ENCODE measurements at regions not wholly inside any gene's neighbourhood (a gene's known extent, or its start where the extent isn't known, plus 50 kb on each side); places are given as distances from the start of the nearest gene placed in this dataset.

DNA sequence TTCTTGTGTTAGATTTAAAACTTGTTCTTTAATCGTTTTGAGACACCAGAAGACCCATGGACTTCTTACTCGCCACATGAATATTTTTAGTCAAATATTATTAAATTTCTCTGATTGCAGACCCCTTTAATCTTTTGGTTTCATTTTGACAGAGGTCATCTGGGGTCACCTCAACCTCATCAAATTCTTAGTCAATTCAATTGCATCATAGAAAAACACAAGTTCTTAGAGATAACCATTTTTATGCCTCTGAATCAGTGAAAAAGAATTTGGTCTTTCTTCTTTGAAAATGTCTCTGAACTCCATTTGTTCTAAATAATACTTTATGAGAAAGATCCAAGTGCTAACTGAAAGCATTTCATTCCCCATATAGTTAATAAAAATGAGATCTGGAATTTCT, 55.2 kb upstream of the CBLN4 start:
- DNase-seq (ENCODE audit: low spot score) = no peak

DNA sequence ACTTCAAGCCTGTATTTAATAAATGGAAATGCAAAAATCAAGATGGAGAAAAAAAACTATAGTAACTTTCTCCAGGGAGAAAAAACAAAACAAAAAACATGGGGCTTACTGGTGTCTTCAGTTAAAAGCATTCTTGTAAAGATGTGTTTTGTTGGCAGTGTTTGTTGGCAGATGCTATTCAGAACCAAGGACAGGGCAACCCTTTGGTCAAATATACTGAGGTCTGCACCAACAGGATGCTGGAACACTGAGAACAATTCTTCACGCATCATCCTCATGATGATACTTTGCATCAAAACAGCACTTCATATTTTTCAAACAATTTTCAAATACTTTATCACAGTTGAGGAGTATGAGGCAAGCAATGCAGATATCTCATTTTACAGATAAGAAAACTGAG, 63.7 kb upstream of the CBLN4 start:
- DNase-seq (ENCODE audit: low spot score) = no peak

DNA sequence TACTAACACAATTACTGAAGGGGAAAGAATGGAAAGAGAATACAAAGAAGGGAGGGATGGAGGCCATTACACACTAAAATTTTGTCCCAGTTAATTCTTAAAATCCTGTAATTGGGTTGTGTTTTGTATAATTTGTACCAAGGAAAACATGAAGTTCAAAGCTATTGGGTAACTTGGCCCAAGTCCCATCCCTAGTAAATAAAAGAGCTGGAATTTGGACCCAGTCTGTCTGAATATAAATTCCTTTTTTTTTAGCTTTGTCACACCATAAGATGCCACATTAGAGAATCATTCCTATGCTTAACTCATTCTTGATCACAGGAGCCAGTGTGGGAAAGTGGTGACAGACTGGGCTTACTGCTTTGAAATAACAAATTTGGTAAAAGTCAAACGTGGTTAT, 66.8 kb upstream of the CBLN4 start:
- DNase-seq (ENCODE audit: low spot score) = no peak

DNA sequence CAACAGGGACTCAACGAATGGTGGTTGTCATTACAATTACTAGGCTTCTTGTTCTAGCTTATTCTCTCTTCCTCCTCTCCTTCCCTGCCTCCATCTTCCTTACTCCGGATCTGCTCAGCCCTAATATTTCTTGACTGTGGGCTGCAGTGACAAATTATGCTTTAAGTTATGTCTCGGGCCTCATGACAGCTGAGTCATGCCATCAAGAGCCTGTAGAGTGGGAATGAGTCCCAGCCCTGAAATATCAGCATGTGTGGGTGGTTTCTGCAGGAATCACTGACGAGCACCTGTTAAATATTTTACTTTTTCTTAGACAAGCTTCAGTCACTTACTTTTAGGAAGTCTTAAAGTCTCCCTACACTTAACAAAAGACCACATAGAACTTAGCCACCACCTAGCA, 83.1 kb upstream of the CBLN4 start:
- DNase-seq (ENCODE audit: low spot score) = no peak

DNA sequence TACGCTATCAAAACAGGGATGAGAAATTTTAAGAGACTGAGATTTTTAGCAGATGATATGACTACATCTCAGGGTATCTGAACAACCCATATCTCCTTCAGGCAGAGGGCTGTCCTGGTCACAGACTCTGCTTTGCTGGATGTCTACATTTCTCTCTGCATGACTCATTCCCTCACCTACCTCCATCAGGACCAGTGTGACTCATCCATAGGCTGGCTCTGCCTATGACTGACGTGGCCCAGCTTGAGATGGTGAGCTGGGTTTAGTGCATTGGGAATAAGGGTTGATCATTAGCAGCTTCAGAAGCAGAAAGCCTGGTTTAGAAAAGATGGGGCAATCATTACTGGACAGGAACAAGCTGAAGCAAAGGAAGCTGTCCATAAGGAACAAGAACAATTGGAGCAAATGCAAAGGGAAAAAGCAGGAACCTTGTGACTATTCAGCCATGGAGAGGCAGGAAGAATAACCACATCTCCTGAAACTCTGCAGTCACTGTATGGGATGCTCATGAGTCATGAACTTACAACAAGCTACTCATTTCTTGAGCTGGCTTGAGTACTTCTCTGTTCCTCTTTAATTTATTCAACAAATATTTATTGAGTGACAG, 86.4 kb upstream of the CBLN4 start:
- DNase-seq (ENCODE audit: low spot score) = no peak

GRCh38 chr20:56094228-56094627, 88.9 kb upstream of the CBLN4 start:
- DNase-seq (ENCODE audit: low spot score) = no peak

DNA sequence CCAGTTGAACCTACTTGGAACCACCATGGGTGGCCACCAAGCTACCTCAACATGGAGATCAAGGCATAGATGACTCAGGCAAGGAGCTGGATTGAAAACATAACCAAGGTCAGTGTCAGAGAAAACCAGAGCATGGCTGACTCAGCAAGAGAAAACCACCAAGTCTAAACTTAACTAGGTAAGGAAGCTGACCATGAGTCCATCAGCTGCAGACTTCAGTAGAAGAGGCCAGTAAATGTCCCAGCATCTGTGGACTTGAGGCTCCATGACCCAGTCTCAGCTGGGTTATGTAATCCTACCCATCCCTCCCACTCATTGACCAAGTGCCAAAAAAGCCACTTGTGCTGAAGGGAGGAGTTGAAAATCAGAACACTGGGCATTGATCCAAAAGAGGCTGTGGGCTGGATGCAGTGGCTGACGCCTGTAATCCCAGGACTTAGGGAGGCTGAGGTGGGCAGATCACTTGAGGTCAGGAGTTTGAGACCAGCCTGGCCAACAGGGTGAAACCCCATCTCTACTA, 93.7 kb upstream of the CBLN4 start:
- DNase-seq (ENCODE audit: low spot score) = no peak

DNA sequence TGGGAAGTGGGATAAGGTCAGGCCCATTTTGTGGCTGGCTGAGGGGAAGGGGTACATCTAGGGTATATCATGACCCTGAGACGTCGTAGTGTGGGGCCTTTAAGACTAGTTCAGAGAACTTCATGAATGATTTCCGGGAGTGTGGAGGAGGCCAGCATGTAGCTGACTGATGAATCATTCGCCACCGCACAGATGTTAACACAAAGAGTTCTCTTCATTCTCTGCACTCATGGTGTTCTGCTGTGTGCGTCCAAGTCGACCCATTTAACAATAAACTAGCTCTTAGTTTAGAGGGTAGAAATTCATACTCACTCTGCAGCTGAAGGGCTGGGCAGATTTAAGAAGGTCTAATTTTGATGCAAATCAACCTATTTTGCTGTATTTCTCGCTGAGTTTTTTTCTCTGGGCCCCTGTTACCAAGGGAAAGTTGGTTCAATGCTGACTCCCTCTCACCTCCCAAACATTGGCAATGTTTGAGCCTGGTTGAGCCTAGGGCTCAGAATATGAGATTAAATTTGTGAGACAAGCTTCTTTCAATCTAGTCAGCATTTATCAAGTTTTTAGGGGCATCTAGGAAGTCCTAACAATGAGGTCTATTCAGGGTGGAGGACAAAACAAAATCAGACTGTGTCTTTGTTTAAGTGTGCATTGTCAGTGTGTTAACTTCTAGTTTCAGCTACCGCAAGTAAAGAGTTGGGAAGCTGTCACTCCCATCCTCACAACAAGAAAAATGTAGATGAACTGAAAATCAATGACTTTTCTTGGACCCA, 106.8 kb upstream of the CBLN4 start:
- DNase-seq (ENCODE audit: low spot score) = peak; percentile 81

- DNase-seq (ENCODE audit: low spot score) = no peak
Observed at GRCh38 chr20:56117350-56117749, 112.0 kb upstream of the CBLN4 start.

GRCh38 chr20:56121850-56122249, 116.5 kb upstream of the CBLN4 start:
- DNase-seq (ENCODE audit: low spot score) = no peak

DNA sequence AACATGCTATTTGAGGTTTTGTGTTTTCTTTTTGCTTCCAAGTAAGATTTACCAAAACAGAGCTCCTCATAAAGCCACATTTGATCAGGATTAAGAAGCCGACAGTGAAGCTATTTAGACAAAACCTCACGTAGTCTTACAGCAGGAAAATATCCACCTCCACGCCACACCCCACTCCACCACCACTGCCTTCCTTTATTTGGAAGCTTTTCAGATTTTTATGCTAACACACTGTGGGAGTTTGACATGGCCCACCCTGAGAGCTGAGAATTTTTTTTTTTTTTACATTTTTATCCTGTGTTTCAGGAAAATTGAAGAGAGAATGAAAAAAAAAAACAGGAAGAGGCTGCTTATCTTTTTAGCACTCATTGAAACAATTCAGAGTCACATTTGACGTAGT, 104.8 kb upstream of the MC3R start:
- no peak for DNase-seq (ENCODE audit: low spot score)

DNA sequence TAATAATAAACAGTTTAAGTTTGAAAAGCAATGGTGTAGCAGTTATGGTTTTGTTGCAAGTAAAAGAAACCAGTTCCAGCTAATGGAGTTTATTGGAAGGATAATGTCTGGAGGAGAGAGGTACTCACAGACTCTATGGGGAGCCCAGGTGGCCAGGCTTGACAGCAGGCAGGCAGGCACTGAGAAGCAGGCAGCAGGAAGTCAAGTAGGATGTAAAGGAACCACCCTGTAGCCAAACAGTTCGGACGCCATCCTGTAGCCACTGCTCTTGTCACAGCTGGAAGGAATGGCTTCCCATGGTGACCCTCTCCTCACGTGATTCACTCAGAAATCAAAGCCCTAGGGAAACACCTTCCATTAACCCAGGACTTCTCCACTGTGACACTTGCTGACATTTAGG, 96.7 kb upstream of the MC3R start:
- no peak for DNase-seq (ENCODE audit: low spot score)

DNA sequence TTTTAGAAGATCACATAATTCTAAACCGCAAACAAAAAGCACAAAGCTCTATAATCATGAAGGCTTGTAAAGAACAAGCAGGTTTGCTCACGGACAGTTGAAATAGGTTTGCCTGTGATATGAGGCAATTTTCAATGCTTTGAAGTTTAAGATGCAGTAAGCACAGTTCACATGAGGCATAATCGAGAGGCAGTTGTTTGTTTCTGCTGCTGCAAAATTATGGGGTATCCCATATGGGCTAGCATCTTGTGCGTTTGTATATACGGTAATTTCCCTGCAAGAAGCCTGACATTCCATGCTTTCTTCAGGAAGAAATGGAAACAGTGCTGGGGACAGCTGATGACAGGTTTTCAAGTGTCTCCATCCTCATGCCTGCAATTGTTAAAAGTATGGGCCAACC, 94.6 kb upstream of the MC3R start:
- no peak for DNase-seq (ENCODE audit: low spot score)

DNA sequence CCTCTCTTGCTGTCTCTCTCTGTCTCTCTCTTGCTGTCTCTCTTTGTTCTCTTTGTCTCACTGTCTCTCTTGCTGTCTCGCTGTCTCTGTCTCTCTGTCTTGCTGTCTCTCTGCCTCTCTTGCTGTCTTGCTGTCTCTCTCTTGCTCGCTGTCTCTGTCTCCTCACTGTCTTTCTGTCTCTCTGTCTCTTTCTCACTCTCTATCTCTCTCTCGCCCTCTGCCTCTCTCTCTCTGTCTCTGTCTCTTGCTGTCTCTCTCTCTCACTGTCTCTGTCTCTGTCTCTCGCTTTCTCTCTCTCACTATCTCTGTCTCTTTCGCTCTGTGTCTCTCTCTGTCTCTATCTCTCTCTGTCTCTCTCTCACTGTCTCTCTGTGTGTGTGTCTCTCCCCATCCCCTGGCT, 92.9 kb upstream of the MC3R start:
- DNase-seq (ENCODE audit: low spot score) = no peak

DNA sequence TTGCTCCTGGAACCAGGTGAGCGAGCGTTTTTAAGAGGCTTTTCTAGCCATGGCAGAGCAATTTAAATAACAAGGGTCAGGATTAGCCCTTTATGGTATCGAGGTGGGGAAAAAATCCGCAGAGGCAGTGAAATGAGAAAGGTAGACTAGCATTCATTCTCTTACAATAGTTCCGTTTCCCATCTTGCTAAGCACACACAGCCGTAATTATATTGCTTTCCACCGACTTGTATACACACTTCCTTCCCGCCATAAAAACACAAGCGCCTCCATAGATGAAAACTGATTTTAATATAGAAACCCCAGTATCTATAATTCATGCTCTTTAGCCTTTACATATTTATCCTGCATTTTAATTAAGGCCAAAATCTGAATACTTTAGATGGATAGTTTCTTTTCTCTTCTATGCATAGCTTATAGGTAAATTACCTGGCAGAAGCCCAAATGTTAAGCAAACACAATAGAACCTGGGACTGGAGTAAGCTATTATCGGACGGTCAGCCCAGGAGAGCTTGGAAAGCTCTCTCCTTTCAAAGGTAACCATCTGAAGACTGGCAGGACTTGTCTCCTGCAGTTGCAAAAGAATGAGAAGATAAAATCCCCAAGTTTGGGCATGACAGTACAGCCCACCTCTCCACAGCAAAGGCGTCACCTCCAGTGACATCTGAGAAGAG, 90.9 kb upstream of the MC3R start:
- DNase-seq (ENCODE audit: low spot score) = no peak

GRCh38 chr20:56158489-56158888, 90.0 kb upstream of the MC3R start:
- DNase-seq (ENCODE audit: low spot score) = no peak

- no peak for DNase-seq (ENCODE audit: low spot score)
Observed at GRCh38 chr20:56160956-56161355, 87.6 kb upstream of the MC3R start.

DNA sequence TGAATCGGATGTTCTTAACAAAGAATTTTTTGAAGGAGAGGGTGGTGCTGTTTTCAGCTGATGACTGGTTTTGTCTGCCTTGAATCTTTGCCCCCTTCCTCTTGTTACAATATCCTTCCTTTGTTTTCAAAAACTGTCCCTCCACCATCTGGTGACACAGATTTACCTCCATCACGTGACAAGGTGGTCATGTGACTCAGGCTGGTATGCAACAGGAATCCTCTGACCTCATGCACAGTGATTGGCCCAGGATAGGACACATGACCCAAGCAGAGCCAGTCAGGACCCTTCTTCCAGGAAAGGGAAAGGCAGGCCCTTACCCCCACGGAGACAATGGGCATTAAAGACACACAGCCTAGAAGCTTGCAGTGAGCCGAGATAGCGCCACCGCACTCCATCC, 84.7 kb upstream of the MC3R start:
- DNase-seq (ENCODE audit: low spot score) = no peak

- DNase-seq (ENCODE audit: low spot score) = no peak
Observed at GRCh38 chr20:56166781-56167465, 81.6 kb upstream of the MC3R start.

DNA sequence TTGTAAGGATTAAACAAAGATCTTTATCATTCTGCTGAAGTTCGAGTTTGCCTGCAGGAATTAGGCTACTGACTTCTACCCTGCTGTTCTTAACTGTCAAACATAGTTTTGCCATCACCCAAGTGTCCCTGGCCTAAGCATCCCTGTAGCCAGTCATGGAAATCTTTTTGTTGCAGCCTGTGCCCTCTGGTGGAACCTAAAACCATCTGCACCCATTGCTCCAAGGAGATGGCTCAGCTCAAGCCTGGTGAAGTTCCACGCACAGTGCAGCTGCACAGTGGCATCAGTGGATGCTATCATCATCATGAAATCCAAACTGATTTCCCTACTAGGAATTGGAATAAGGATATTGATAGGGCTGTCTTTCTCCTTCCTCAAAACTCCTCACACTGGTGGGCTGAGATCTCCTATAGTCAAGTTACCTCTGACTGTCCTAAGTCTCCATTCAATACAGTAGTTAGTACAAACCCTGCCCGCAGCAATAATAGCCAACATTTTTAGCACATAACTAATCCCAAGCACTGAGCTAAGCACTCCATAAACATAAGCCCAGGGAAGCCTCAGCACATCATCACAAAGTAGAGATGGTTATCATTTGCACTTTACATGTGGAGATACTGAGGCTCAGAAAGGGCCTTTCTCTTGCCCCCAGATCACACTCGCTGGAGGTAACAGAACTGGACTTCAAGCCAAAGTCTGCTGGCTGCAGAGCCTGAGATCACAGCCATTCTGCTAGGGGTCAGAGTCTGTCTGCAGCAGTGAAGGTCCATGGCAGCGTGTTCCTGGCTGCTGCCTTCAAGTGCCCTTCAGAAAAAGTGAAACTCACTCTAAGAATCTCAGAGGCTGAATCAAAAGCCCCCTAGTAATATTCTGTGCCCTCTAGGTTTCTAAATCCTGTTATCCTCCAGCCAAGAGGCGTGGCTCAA, 77.2 kb upstream of the MC3R start:
- DNase-seq (ENCODE audit: low spot score) = peak; percentile 54

DNA sequence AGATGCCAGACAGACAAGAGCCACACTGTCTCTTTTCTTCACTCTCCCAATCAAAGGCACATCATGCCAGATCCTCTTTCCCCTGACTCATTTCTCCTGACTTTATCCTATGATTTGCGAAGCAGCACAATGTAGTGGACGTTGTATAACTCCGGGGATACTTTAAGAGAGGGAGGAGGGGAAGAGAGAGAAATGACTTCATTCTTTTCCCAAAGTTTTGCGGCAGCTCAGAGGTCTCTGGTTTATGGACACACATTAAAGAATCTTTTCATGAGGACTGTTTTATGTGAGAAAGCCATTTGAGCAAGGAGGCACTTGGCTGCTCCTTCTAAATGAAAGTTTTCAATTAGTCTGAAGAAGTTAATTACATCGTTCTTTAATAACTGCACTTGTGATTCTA, 75.1 kb upstream of the MC3R start:
- DNase-seq (ENCODE audit: low spot score) = no peak

DNA sequence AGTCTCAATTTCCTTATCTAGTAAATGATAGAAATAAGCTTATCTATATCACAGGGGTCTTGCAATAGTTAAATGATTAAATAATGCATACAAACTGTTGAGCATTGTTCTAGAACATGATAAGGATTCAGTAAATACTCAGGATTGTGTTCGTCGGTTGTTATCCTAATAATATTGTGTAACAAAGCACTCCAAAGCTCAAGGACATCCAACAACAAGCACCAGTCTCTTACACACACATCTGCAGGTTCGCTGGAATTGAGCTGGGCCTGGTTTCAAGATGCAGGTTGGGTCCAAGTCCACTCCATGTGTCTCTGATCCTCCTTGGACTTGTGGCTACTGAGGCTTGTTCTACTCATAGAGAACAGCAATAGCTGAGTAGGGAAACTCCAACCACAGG, 74.1 kb upstream of the MC3R start:
- no peak for DNase-seq (ENCODE audit: low spot score)

Data from globus pallidus (tissue), 1 donor.